Activated CD4-positive, alpha-beta T cell treated with anti-CD3 and anti-CD28 coated beads, Interleukin-2, amount 10 ng/mL, durations not matched to agents 24 days and 14 days (primary cell): ENCODE measurements at regions not wholly inside any gene's neighbourhood (a gene's known extent, or its start where the extent isn't known, plus 50 kb on each side); places are given as distances from the start of the nearest gene placed in this dataset.

Experiments
- DNase-seq: peaks from one replicate; pipeline ENCODE4 v3.0.0; 2022
- H3K27ac Mint-ChIP-seq: one replicate; pipeline ENCODE4 v1.8.0; 2022; ENCODE audit warnings: mild to moderate bottlenecking, mixed read lengths
- H3K27me3 Mint-ChIP-seq: one replicate; pipeline ENCODE4 v1.8.0; 2022; ENCODE audit warnings: mixed read lengths
- H3K36me3 Mint-ChIP-seq: one replicate; pipeline ENCODE4 v1.8.0; 2022; ENCODE audit warnings: low read depth, mild to moderate bottlenecking, mixed read lengths
- H3K4me1 Mint-ChIP-seq: one replicate; pipeline ENCODE4 v1.8.0; 2021; ENCODE audit warnings: mixed read lengths
- H3K4me3 Mint-ChIP-seq: one replicate; pipeline ENCODE4 v1.8.0; 2022; ENCODE audit warnings: mild to moderate bottlenecking, moderate library complexity, mixed read lengths
- H3K9me3 Mint-ChIP-seq: one replicate; pipeline ENCODE4 v1.8.0; 2021; ENCODE audit warnings: mixed read lengths
- intact Hi-C: fragments of 100-400 bp; cut with micrococcal nuclease; formaldehyde crosslinking; loops from one replicate; pipeline ENCODE4 v1.15.1; 2023

GRCh38 chr16:86029131-86029741 is 130.3 kb downstream of the IRF8 start:
- Mint-ChIP-seq H3K27ac (no peak overlapping the region), H3K27me3 (peaks cover 7% of the 10 kb centered on the region), H3K4me3 (no peak overlapping the region), H3K9me3 (peaks cover 5% of the 10 kb centered on the region), H3K36me3 (no peaks in the 10 kb centered on the region), H3K4me1 (no peaks in the 10 kb centered on the region)
- no peak for DNase-seq
- intact Hi-C loops, result no loop called here

DNA sequence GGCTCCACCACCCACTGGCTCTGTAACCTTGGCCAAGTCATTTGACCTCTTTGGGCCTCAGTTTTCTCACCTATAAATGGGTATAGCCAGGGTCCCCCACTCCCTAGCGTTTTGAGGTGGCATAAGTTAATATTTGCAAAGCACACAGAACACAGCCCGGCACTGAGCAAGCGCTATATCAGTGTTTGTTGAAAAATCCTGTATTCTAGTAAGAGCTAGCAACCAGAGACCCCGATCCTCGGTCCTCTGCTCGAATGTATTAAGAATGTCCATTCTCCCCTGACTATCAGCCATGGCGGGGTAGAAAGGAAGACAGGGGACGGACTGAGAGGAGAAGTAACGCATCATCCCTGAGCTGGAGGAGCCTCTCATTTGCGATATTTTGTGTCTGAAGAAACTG is 131.2 kb downstream of the IRF8 start:
- intact Hi-C loops, result no loop called here
- Mint-ChIP-seq H3K4me1 (no peaks in the 10 kb centered on the region), H3K27me3 (peaks cover 7% of the 10 kb centered on the region), H3K9me3 (peaks cover 3% of the 10 kb centered on the region), H3K4me3 (no peak overlapping the region), H3K36me3 (no peaks in the 10 kb centered on the region), H3K27ac (no peak overlapping the region)
- no peak for DNase-seq

DNA sequence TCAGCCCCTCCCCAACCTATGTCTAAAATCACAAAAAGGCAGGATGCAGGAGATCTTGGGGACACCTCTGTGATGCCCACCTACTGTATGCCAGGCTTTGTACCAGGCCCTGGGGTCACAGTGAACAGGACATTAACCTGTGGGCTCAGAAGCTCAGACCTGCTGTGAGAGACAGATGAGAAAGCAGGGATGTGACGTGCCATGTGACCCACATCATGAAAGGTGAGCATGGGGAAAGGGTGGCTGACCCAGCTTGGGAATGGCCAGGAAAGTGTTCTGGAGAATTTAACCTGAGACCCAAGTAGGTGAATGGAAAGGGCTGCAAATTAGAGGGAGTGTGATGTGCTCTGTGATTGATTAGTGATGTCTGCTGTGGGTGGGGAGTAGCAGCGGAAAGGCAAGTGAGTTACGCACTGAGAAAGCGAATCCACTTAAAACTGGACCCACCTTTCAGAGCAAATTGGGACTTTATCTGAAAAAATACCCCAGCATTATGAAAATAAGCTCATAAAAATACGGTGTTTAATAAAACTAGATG is 132.2 kb downstream of the IRF8 start:
- no peaks in the 10 kb centered on the region for H3K36me3 Mint-ChIP-seq
- H3K4me1 Mint-ChIP-seq, result no peaks in the 10 kb centered on the region
- H3K27me3 Mint-ChIP-seq, result peaks cover 7% of the 10 kb centered on the region
- H3K27ac Mint-ChIP-seq, result no peak overlapping the region
- H3K9me3 Mint-ChIP-seq, result no peaks in the 10 kb centered on the region
- no peak for DNase-seq
- intact Hi-C loops, result no loop called here
- H3K4me3 Mint-ChIP-seq, result no peak overlapping the region

DNA sequence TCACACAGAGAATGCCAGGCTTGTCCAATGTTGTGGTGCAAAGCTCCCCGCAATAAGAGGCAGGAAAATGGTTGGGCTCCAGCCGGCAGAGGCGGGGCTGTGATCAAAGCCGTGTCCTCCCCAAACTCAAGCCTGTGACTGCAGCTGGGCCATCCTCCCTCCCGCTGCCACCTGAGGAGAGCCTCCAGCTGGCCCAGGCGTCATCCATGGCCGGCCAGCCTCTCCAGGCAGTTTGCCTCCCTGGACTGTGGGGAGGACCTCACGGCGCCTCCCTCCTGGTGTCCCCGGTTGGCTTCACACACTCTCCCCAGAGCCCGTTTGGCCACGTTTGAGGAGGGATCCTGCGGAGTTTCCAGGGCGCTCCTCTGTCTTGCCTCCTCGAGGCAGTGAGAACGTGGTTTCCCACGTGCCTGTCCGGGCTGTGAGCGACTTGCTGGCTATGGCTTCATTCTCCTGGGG is 134.1 kb downstream of the IRF8 start:
- Mint-ChIP-seq H3K27me3 (peaks cover 7% of the 10 kb centered on the region), H3K4me1 (no peaks in the 10 kb centered on the region), H3K27ac (no peak overlapping the region), H3K4me3 (no peak overlapping the region), H3K36me3 (no peaks in the 10 kb centered on the region), H3K9me3 (no peaks in the 10 kb centered on the region)
- intact Hi-C loops, result no loop called here
- DNase-seq, result no peak

DNA sequence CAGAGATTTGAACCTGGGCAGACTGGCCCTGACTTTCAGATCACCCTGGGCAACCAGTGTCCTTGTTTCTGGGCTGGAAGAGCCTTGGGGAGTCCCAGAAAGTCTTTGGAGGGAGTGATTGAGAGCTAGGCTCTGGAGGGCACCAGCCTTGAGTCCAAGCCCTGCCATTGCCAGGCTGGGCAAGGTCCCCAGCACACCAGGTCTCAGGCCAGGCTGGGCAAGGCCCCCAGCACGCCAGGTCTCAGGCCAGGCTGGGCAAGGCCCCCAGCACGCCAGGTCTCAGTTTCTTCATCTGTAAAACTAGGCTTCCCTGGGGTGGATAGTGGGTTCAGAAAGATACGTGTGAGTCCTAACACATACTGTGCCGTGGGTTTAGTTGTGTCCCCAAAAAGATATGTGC is 135.0 kb downstream of the IRF8 start:
- Mint-ChIP-seq H3K27me3 (peaks cover 7% of the 10 kb centered on the region), H3K4me3 (no peak overlapping the region), H3K4me1 (peaks cover under 1% of the 10 kb centered on the region), H3K36me3 (no peaks in the 10 kb centered on the region), H3K9me3 (no peaks in the 10 kb centered on the region), H3K27ac (no peak overlapping the region)
- intact Hi-C loops, result no loop called here
- no peak for DNase-seq

GRCh38 chr16:86034421-86034919 is 135.5 kb downstream of the IRF8 start:
- H3K4me3 Mint-ChIP-seq, result no peak overlapping the region
- H3K27ac Mint-ChIP-seq, result no peak overlapping the region
- intact Hi-C loops, result no loop called here
- no peak for DNase-seq
- H3K27me3 Mint-ChIP-seq, result peaks cover 7% of the 10 kb centered on the region
- H3K4me1 Mint-ChIP-seq, result peaks cover 6% of the 10 kb centered on the region
- H3K9me3 Mint-ChIP-seq, result no peaks in the 10 kb centered on the region
- H3K36me3 Mint-ChIP-seq, result no peaks in the 10 kb centered on the region

GRCh38 chr16:86035906-86036305 is 136.9 kb downstream of the IRF8 start:
- Mint-ChIP-seq H3K4me1 (peaks cover 6% of the 10 kb centered on the region), H3K27me3 (peaks cover 6% of the 10 kb centered on the region), H3K4me3 (no peak overlapping the region), H3K36me3 (no peaks in the 10 kb centered on the region), H3K9me3 (no peaks in the 10 kb centered on the region), H3K27ac (no peak overlapping the region)
- no peak for DNase-seq
- intact Hi-C loops, result no loop called here

DNA sequence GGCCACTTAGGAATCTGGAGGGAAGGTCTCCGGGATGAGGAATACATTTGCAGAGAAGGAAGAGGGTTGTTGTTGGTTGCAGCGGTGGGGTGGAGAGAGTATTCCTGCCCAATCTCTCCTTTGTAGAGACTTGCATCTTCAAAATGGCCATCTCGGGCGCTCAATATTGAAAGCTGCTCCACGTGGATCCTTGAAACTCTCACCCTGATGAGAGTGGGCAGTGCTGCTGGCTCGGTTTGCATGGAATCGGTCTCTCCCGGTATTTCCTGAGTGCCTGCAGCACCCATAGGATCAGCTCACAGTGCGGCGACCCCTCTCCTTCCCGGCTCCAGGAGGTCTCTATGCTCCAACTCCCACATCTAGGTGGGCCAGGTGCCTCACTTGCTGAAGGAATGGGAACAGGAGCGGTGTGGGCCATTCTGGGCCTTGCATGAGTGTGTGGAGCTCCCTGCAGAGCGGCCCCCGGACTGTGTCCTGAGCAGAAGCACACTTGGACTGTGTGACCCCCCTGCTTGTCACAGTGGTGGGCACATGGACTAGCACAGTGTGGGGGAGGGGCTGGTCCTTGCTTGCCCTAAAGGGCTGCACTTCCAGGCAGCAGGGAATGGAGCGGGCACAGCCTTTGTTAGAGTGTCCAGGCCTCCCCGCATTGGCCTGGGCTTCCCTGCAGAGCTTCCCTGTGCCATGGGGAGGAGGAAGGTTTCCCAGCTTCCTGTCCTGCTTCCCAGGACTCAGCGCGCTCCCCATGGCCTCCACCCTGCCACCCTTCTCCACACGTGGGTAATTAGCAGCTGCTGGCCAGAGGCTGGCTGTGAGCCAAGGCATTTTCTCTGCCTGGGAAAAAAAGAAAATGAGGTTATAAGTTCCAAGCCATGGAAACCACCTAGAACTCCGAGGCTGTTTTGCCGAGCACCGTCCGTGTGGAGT is 139.3 kb downstream of the IRF8 start:
- H3K27ac Mint-ChIP-seq, result no peak overlapping the region
- DNase-seq, result no peak
- H3K27me3 Mint-ChIP-seq, result peaks cover 10% of the 10 kb centered on the region
- no peaks in the 10 kb centered on the region for H3K9me3 Mint-ChIP-seq
- intact Hi-C loops, result no loop called here
- no peak overlapping the region for H3K4me3 Mint-ChIP-seq
- H3K36me3 Mint-ChIP-seq, result no peaks in the 10 kb centered on the region
- peaks cover 6% of the 10 kb centered on the region for H3K4me1 Mint-ChIP-seq

DNA sequence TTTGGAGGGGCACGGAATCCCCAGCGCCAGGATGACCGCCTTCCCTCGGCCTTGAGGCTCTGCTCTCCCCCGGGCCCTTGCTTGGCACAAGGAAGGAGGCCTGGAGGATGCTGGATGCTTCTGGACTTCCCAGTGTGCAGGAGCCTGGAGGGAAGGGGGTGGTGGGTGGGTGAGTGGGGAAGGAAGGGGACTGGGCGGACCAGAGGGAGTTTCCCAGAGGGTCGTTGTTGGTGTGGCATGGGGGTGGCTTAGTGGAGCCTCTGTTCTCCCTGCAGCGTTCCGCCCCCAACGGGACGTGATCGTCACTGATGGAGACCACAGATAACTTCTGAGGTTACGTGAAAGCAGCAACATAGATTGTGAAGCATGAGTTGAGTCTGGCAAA is 140.0 kb downstream of the IRF8 start:
- intact Hi-C loops, result no loop called here
- DNase-seq, result peak; percentile 64

DNA sequence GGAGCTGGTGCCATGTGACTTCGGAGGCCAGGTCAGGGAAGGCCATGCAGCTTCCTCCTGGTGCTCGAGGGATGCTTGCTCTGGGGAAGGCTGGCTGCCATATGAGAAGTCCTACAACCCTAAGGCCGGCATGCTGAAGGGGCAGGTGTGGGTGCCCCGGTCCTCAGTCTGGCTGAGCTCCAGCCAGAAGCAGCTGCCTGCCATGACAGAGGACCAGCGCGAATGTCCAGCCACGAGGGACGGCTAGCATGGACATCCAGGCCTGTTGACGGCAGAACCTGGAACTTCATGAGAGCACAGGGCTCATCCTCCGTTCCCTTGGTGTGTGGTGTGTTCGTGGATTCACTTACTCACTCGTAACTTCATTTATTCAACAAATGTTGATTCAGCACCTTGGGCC is 140.6 kb downstream of the IRF8 start:
- DNase-seq, result no peak
- peaks cover 10% of the 10 kb centered on the region for H3K27me3 Mint-ChIP-seq
- H3K27ac Mint-ChIP-seq, result no peak overlapping the region
- no peak overlapping the region for H3K4me3 Mint-ChIP-seq
- H3K9me3 Mint-ChIP-seq, result no peaks in the 10 kb centered on the region
- intact Hi-C loops, result no loop called here
- peaks cover 6% of the 10 kb centered on the region for H3K4me1 Mint-ChIP-seq
- no peaks in the 10 kb centered on the region for H3K36me3 Mint-ChIP-seq

More for the DNA sequence above, 140.0 kb downstream of the IRF8 start:
- Mint-ChIP-seq H3K36me3 (no peaks in the 10 kb centered on the region), H3K4me1 (peaks cover 6% of the 10 kb centered on the region), H3K4me3 (no peak overlapping the region), H3K9me3 (no peaks in the 10 kb centered on the region), H3K27me3 (peaks cover 10% of the 10 kb centered on the region), H3K27ac (no peak overlapping the region)

- H3K36me3 Mint-ChIP-seq, result no peaks in the 10 kb centered on the region
- intact Hi-C loops, result no loop called here
- H3K27me3 Mint-ChIP-seq, result peaks cover 10% of the 10 kb centered on the region
- no peak overlapping the region for H3K4me3 Mint-ChIP-seq
- no peaks in the 10 kb centered on the region for H3K9me3 Mint-ChIP-seq
- DNase-seq, result no peak
- no peak overlapping the region for H3K27ac Mint-ChIP-seq
- H3K4me1 Mint-ChIP-seq, result peaks cover 10% of the 10 kb centered on the region
Measured at GRCh38 chr16:86040496-86040895, 141.5 kb downstream of the IRF8 start.

- Mint-ChIP-seq H3K4me1 (peaks cover 11% of the 10 kb centered on the region), H3K9me3 (no peaks in the 10 kb centered on the region), H3K27ac (no peak overlapping the region), H3K36me3 (no peaks in the 10 kb centered on the region), H3K4me3 (no peak overlapping the region), H3K27me3 (peaks cover 13% of the 10 kb centered on the region)
- intact Hi-C loops, result no loop called here
- no peak for DNase-seq
Measured at GRCh38 chr16:86041215-86041614, 142.3 kb downstream of the IRF8 start.

- H3K9me3 Mint-ChIP-seq, result no peaks in the 10 kb centered on the region
- intact Hi-C loops, result no loop called here
- H3K36me3 Mint-ChIP-seq, result no peaks in the 10 kb centered on the region
- DNase-seq, result no peak
- peaks cover 11% of the 10 kb centered on the region for H3K4me1 Mint-ChIP-seq
- H3K27ac Mint-ChIP-seq, result no peak overlapping the region
- H3K4me3 Mint-ChIP-seq, result no peak overlapping the region
- peaks cover 18% of the 10 kb centered on the region for H3K27me3 Mint-ChIP-seq
Measured at GRCh38 chr16:86041807-86042206, 142.8 kb downstream of the IRF8 start.

- no peak overlapping the region for H3K4me3 Mint-ChIP-seq
- no peaks in the 10 kb centered on the region for H3K9me3 Mint-ChIP-seq
- peaks cover 11% of the 10 kb centered on the region for H3K4me1 Mint-ChIP-seq
- DNase-seq, result no peak
- peaks cover 24% of the 10 kb centered on the region for H3K27me3 Mint-ChIP-seq
- no peaks in the 10 kb centered on the region for H3K36me3 Mint-ChIP-seq
- intact Hi-C loops, result no loop called here
- no peak overlapping the region for H3K27ac Mint-ChIP-seq
Measured at GRCh38 chr16:86042393-86042792, 143.4 kb downstream of the IRF8 start.
